Non-pigmented ciliary epithelial cell (primary cell): ENCODE measurements at regions not wholly inside any gene's neighbourhood (a gene's known extent, or its start where the extent isn't known, plus 50 kb on each side); places are given as distances from the start of the nearest gene placed in this dataset.
"Not testable (repeated sequence)": the region's sequence is repeated elsewhere in the genome, so short reads cannot be mapped to it uniquely, and the experiment has no call there.

Experiments
- DNase-seq: peaks from one replicate; pipeline ENCODE4 v3.0.0-alpha.2; 2010; ENCODE audit warnings: low read depth

DNA sequence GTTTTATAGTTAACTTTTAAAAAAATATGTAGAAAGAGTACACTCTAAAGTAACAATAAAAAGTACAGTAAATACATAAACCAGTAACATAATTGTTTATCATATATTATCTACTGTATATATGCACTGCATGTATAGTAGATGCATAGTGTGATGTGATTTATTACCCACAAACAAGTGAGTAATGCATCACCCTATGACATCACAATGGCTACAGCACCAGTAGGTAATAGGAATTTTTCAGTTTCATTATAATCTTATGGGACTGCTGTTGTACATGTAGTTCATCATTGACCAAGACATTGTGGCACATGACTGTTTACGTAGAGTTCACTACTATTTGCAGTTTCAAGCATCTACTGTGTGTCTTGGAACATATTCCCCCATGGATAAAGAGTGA is 1047.2 kb downstream of the ROBO2 start:
- no peak for DNase-seq

DNA sequence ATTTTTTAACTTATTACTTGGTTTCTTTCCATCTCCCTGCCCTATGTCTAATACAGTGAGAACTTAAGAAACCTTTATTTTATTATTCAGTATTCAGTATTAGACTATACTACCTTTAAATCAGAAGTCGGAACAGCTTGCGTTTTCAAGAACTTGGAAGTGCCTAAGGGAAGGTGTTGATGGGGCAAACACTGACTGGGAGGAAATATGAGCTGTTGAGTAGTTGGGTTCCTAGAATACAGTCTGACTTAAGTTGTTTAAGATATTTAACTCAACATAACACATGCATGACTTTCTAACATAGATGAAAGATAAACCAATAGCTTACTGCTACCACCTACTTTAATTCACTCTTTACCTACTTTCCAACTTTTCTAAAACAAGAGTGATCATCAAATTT is 1048.1 kb downstream of the ROBO2 start:
- DNase-seq, result no peak

DNA sequence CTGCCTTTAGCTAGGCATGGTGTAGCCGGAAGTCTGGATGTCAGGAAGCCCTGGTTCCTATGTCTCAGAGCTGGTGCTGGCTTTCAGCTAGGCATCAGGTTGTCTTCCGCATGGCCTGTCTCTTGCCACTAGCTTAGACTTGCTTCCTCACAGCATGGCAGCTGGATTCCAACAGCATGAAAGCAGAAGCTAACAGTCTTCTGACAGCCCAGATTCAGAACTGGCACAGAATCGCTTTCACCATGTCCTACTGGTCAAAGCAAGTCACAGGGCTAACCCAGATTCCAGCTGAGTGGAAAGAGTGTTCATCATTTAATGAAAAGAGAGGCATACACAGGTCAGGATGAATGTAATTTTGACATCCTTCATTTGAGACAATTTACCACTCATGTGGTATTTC is 1050.5 kb downstream of the ROBO2 start:
- DNase-seq, result no peak

DNA sequence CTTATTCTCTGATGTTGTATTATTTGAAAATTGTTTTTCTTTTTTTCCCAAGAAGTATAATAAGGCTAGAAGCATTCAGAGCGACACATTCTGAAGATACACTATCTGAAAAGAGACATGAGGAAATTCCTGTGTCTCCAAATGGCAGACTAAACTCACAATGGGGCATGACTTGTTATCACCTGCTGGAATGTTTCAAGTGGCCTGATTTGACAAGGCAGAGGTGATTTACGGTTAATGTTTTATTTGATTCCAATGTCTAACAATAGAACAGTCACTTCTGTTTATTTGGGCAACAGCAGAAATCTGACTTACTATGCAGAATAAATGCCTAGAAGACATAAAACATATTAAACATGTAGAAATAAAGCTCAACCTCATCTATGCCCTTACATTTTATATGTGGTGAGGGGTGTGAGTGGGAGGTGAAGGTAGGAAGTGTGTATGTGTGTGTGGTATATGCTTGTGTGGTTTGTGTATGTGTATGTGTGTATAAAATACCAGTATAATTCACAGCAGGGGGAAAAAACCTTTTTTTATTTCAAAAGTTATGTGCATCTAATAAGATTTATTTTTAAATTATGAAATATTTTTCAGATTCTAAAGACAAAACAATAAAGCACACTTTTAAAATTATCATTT is 1051.7 kb downstream of the ROBO2 start:
- no peak for DNase-seq

DNA sequence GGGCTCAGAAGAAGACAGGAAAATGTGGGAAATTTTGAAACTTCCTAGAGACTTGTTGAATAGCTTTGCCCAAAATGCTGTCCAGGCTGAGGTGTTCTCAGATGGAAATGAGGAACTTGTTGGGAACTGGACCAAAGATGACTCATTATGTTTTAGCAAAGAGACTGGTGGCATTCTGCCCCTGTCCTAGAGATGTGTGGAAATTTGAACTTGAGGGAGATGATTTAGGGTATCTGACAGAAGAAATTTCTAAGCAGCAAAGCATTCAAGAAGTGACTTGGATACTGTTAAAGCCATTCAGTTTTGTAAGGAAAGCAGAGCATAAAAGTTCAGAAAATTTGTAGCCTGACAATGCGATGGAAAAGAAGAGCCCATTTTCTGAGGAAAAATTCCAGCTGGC is 1052.7 kb downstream of the ROBO2 start:
- not testable (repeated sequence) for DNase-seq

DNA sequence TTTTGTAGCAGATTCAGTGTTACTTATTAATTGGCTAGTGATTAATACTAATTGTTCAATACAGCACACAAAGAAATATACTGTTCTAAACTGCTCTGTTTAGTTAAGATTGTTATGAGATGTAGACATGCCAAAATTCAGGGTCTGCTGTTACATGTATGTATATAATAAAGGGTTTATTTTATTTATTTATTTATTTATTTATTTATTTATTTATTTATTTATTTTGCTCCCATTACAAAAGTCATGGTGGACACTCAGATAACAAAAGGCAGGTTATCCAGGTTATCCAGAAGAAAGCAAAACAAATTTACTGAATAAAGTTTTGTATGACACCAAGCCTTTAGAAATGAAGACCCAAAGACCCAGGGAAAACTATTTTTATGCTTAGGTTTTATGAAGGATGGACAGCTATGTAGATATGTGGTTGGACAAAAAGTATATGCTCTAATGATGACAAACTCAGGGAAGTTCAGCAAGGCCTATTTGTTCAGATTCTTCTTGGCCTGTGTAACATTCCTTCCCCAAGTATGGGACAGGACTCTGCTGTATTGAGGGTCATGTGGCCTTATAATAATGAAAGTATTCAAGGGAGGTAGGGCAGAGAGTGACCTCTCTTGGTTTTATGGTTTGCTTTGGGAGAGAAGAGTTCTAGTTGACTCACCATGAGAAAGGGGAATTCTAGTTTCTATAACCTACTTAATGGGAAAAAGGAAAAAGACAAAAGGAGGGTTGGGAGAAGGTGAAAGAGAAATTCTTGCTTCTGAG is 1056.8 kb downstream of the ROBO2 start:
- DNase-seq, result peak; percentile 60

DNA sequence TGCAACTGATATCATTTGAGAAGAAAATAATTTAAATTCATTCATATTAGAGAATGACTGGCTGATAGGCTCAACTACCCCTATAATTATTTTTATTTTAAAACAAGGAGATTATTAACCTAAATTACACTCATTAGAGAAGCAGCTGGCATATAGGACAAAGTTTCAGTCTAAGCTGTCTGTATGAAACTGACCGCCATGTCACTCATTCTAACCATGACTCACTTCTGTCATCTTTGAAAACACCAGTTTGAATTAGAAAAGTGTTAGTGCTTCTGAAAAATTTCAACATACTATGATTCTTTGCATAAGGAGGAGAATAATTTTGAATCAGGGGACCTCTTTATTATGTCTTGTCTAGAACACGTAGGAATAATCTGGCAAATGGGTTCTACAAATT is 1058.5 kb downstream of the ROBO2 start:
- DNase-seq, result no peak

DNA sequence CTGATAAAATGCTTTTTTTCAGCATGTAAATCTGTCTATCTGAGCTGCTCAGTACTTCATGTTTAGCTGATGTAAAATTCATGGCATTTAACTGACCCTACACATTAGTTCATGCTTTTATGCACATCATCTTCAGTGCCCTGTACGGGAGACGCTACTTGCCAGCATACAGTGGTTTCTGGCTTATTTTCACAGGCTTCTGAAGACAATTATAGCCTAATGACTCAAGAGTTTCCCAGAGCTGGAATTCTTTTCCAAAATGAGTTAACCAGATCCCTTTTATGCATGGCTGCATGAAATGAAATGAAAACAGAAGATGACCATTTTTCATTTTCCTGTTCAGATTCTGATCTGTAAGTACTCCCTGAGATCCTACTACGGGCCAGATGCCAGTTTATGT is 1061.5 kb downstream of the ROBO2 start:
- peak; percentile 84 for DNase-seq

DNA sequence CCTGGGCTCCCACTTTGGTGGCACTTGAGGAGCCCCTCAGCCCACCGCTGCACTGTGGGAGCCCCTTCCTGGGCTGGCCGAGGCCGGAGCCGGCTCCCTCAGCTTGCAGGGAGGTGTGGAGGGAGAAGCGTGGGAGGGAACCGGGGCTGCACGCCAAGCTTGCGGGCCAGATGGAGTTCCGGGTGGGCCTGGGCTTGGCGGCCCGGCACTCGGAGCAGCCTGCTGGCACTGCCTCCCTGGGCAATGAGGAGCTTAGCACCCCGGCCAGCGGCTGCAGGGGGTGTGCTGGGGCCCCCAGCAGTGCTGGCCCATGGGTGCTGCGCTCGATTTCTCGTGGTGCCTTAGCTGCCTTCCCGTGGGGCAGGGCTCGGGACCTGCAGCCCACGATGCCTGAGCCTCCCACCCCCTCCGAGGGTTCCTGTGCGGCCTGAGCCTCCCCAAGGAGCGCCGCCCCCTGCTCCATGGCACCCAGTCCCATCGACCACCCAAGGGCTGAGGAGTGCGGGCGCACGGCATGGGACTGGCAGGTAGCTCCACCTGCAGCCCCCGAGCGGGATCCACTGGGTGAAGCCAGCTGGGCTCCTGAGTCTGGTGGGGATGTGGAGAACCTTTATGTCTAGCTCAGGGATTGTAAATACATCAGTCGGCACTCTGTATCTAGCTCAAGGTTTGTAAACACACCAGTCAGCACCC is 1068.5 kb downstream of the ROBO2 start:
- not testable (repeated sequence) for DNase-seq

DNA sequence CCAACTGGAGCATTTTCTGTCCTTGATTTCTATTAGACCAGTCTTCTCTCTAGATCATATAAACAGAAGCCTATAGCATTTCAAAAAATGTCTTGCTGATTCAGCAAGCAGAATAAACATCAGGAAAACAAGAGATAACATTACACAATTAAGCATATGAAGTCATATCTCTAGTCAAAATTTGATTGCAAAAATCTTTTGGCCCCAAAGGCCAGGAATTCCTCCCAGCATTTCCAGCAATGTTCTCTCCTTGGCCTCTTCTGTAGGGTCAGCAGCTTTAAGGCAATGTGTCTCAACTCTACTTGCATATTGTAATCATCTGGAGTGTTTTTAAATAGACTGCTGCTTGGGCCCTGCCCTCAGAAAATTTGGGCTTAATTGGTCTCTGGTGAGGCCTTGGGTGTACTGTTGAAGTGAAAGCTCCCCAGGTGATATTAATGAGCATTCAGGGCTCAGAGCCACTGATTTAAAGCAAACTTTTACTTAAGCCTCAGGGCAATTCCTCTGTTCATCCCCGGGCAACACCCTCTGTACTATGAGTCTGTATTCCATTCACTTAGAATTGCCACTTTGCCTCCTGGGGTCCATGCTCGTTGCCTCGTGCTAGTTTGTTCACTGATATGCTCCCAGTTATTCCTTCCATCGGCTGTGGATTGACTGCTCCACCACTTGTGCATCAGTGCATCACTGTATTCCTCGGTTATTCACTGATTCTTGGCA is 1072.6 kb downstream of the ROBO2 start:
- no peak for DNase-seq

DNA sequence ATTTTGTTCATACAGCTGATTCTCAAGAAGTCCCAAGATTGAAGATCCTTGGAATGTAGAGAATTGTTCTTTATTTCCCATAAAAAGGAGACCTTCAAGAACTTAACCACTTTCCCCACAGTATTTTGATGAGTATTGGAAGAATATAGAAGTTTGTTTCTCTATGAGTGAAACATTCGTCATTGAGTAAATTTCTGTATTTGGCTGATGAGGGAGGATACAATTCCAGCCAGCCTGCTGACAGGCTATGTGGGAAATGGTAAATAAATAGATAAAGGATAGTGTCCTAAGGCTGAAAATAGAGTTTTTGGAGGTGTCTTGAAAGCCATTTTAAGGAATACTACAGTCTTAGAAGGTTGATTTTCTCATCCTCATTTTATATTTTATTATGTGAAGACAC is 1076.1 kb downstream of the ROBO2 start:
- no peak for DNase-seq

DNA sequence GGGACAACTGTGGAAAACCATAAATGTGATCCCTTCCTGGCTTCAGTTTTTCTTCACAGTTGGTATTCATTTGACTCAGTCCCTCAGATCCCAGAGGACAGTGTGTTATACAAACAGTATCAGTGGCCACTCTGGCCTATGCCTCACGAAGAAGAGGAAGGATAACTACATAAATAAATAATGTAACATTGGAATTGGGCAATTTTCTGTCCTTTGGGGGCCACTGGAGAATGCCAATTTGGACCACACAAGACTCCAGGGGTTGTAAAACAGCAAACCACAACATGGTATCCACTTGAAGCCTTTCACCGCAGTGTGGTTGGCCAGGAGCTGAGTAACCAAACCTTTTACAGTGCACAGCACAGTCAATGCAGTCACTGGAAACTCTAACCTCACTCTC is 1077.0 kb downstream of the ROBO2 start:
- peak; percentile 51 for DNase-seq

DNA sequence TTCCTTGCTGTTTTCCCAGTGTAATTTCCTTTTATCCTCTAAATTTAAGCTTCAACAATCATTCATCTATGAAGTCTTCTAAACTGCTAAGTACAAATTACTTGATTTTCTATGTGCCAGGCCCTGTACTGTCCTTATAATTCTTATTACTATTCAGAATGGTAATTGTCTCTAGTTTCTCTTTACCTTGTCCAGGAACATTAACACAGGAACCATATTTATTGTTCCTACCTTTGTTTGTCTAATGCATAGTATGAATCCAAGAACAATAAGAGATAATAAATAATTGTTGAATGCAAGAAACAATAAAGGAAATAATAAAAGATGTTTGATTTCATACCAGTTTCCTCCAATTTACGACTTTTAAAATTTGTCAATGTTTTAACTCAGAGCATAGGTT is 1083.2 kb downstream of the ROBO2 start:
- no peak for DNase-seq

DNA sequence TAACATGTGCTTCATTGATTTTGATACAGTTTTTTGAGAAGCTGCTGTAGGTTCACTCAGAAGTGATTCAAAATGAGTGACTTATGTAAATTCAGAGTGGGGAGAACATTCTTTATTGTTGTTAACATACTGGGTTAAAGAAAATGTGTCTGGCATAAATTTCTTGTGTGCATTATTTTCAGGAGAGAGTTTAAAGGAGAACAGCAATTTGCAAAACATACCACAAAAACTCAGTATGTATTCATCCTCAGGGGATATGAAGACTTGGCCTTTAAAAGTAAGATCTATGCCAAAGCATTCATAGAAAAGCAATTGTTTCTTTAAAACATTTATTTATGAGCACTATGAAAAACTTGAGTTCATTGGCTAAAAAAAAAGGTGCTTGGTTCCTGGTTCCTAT is 1089.8 kb downstream of the ROBO2 start:
- DNase-seq, result no peak

DNA sequence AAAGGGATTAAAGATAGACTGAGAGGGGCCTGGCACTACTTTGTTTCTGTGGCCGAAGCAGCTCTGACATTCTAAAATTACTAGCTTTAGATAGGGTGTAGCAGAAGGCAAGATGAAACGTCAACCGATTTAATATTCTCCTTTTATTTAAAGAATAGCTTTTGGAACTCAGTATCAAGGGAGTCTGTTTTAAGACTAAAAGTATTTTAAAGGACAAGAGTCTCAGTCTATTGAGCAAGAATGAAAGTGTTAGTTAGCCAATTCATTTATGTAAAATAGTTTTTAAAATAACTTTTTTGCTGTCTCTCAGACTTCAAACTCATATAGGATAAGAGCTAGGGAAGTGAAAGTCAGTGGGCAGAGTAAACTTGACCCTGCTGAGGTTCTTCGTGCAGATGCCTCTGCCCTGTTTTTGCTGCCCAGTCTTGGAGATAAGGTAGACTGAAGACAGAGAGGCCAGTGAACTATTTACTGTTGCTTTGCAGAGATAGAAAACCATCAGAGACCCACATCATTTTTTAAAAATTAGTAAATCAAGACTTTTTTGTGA is 1090.9 kb downstream of the ROBO2 start:
- no peak for DNase-seq

DNA sequence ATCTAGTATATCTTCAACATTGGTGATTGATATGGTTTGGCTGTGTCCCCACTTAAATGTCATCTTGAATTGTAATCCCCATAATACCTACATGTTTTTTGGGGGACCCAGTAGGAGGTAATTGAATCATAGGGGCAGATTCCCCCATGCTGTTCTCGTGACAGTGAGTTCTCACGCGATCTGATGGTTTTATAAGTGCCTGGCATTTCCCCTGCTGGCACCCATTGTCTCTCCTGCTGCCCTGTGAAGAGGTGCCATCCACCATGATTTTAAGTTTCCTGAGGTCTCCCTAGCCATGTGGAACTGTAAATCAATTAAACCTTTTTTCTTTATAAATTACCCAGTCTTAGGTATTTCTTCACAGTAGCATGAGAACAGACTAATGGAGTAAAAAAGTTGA is 1094.6 kb downstream of the ROBO2 start:
- DNase-seq, result no peak

DNA sequence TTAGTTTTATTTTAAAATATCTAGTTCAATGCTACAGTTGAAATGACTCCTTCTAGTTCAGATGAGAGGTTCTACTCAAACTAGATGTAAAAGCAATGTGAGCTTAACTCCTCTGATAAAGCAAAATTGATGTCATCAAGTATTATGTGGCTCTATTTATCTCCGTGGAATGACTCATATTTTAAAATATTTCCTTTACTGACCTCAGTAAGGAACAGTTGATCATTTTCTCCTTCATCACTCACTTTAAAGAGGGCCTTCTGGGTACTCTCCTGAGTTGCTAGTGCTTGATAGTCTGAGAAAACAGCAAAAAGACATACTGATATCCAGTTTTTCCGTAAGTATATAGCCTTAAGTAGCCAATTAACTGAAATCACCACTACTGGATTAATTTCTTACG is 1099.3 kb downstream of the ROBO2 start:
- peak; percentile 81 for DNase-seq

DNA sequence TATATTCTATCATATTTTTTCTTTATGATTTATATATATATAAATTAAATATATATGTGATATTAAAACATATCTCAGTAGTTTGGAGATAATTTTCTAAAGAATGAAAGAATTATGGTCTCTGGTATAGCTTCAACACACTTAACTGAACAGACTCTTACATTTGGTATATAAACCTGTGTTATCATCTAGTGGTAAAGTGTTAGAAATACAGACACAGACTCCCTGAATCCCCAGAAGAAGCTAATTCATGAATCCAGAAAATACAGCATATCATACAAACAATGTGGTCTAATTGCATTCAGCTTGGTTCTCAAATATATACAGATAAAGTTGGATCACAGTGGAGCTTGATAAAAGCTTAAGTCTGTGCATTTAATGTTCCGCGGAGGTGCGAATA is 1100.4 kb downstream of the ROBO2 start:
- DNase-seq, result no peak

DNA sequence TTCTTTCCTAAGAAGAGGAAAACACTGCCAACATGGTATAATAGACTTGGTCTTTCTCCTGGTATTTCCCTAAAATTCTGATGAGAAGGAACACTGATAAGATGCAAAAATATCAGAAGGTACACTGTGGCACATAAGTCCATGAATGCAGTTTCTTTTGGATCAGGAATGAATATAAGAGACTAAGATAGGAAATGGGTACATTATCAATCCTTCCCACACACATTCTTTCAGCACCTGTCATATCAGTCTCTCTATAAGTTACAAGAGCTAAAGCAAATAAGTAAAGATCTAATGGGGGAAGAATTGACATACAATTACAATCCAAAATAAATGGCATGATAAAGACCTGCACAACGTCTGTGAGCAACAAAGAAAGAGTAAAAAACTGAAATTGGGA is 1101.0 kb downstream of the ROBO2 start:
- DNase-seq, result no peak

DNA sequence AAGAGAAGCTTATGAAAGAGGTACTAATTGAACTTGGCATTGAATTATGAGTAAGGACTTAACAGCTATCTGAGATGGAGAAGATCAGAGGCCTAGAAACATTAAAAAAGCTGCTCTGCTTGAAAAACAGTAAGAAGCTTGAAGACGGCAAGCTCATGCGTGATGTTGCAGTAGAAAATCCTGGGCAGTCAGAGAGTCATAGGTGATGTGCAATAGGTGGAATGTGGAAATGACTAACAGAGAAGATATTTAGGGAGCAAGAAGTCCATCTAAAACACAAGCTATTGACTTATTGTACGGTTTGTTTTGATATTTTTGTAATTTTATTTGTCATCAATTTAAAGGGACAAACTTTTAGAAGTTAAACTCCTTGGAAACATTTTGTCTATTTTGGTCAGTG is 1101.4 kb downstream of the ROBO2 start:
- DNase-seq, result peak; percentile 85

DNA sequence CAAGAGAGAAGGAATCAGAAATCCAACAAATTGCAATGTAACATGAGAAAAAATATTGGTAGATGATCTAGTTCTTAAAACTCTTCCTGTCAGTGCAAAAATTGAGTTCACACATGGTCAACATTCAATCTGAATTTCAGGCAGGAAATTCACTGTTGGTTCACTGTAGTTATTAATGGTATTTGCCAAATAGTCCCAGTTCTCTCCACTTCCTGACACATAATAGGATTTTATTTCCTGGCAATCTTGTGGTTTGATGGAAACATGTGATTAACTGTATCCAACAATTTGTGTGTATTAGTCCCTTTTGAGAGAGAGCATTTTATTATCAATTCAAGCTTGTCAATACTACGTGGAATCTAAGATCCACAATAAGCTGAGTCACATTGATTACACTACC is 1103.1 kb downstream of the ROBO2 start:
- no peak for DNase-seq

DNA sequence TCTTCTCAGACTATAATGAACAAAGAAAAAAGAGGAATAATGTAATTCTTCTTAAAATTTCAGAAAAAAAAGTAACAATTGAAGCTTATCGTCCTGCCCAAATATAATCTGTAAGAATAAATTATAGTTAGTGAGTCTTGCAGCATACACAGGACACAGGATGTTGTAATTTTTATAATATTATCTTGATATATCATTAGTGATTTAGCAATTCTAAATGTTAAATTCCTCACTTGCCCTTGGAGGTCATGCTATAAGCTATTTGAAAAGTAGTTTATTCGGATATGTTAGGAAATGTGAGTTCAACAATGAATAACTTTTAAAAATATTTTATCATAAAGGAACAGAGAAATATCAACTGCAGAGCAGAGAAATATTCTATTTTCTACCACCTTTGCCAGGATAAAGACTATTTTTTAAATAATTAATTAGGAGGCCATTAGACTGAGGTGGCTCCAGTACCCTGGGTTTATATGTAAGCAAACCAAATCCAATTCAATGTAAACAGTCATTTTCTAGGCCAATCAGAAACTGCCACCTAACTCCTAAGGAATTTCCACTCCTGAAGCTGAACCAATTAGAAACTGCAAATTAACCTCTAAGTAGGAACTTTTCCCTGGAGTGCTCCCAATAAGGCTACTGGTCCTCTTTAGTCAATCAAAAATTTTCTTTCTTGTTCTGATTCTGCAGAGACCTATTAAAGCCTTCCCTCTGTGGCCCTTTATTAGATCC is 1109.3 kb downstream of the ROBO2 start:
- no peak for DNase-seq
